Adrenal gland (tissue), 5 donors: ENCODE measurements at regions not wholly inside any gene's neighbourhood (a gene's known extent, or its start where the extent isn't known, plus 50 kb on each side); places are given as distances from the start of the nearest gene placed in this dataset.

Experiments used
- CTCF ChIP-seq, 6 experiments: fragments of 450-650 bp in 4 of 6; fragments of 200-600 bp in 2 of 6; sonication (generic) in 1 of 6; IDR thresholded peaks; 1 replicate in 5 of 6; 2 replicates in 1 of 6; pipeline versions ENCODE4 v1.5.1 to v1.8.0; 2016 to 2021; ENCODE audit warnings: antibody characterized with exemption in 6 of 6, mild to moderate bottlenecking in 2 of 6, moderate library complexity in 1 of 6
- POLR2A ChIP-seq, 2 donors: fragments of 450-650 bp; IDR thresholded peaks; one replicate each; pipeline ENCODE4 v1.6.1; 2017; ENCODE audit warnings: antibody characterized with exemption in 2 of 2, mild to moderate bottlenecking in 2 of 2, moderate library complexity in 1 of 2
- donor health status: DM: no; HTN: no; CAD: no.

GRCh38 chr4:16431866-16432265, 205.6 kb upstream of the TAPT1 start:
- TF ChIP-seq CTCF (IDR thresholded peaks at IDR 0.05) (no peak), POLR2A (IDR thresholded peaks at IDR 0.05) (no peak)
